ENCODE measurements at regions not wholly inside any gene's neighbourhood (a gene's known extent, or its start where the extent isn't known, plus 50 kb on each side); places are given as distances from the start of the nearest gene placed in this dataset.

GRCh38 chr18:27239669-27240068, 54.6 kb upstream of the CHST9 start:
- 79% methylated on average over 4 of the region's 4 CpGs for WGBS, 2 donors
- Histone ChIP-seq H3K9me3 (ENCODE audit: control insufficient read depth in 4 of 4, insufficient read depth in 3 of 4, low read length in 3 of 4) (no peaks in the 10 kb centered on the region), H3K4me1 (ENCODE audit: control insufficient read depth in 5 of 5, insufficient read depth in 5 of 5, low read length in 5 of 5) (no peaks in the 10 kb centered on the region), H3K27me3 (ENCODE audit: control insufficient read depth in 3 of 3, insufficient read depth in 3 of 3, low read length in 2 of 3) (no peaks in the 10 kb centered on the region), H3K4me3 (no peak overlapping the region), H3K36me3 (ENCODE audit: control insufficient read depth in 4 of 4, insufficient read depth in 4 of 4, low read length in 4 of 4) (no peaks in the 10 kb centered on the region), H3K9ac (ENCODE audit: insufficient read depth in 1 of 2, low read length in 2 of 2) (no peak overlapping the region), H3K27ac (ENCODE audit: low read depth in 1 of 2, low read length in 1 of 2) (no peak overlapping the region)
- TF ChIP-seq CTCF (IDR thresholded peaks at IDR 0.05; ENCODE audit: control extremely low read depth, extremely low read depth) = no peak
- ATAC-seq (ENCODE audit: insufficient read depth, low FRiP score) (no peak), DNase-seq (no peak)

DNA sequence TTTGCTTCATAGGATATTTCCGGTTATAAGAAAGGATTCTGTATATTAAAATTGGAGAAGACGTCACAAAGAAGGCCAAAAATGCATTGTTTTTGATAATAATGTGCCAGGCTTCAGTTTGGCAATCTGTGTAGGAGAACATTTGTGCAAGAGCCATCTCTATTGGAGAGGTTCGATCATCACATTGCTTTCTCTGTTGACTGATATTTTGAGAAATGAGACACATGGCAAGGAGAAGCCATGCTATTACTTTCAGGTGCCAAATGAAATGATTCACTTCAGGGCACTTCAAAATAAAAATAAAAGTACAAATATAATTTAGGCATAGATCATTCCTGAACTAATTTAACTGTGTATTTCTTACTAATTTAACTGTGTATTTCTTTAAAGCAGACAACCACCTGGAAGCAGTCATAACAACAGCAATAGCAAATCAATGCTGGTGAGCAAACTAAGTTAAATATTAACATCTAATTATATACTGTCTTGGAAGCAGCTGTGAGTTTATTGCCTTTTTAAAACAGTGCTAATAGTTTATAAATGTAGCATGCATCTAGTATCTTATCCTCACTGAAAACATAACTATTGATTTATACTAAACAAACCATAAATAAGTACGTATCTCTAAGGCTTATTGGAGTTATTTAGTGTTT, 50.2 kb upstream of the CHST9 start:
- H3K27ac ChIP-seq (ENCODE audit: low read depth in 1 of 2, low read length in 1 of 2) = no peak overlapping the region
- 68 to 84% methylated on average over 4 of the region's 4 CpGs for WGBS, 2 donors

More for the DNA sequence above, 50.2 kb upstream of the CHST9 start:
- no peak for TF ChIP-seq CTCF (IDR thresholded peaks at IDR 0.05; ENCODE audit: control extremely low read depth, extremely low read depth)
- H3K4me3 ChIP-seq = no peak overlapping the region
- no peaks in the 10 kb centered on the region for H3K36me3 ChIP-seq (ENCODE audit: control insufficient read depth in 4 of 4, insufficient read depth in 4 of 4, low read length in 4 of 4)
- ATAC-seq (ENCODE audit: insufficient read depth, low FRiP score) (no peak), DNase-seq (no peak)
- H3K9me3 ChIP-seq (ENCODE audit: control insufficient read depth in 4 of 4, insufficient read depth in 3 of 4, low read length in 3 of 4) = no peaks in the 10 kb centered on the region
- H3K27me3 ChIP-seq (ENCODE audit: control insufficient read depth in 3 of 3, insufficient read depth in 3 of 3, low read length in 2 of 3) = no peaks in the 10 kb centered on the region
- no peak overlapping the region for H3K9ac ChIP-seq (ENCODE audit: insufficient read depth in 1 of 2, low read length in 2 of 2)
- H3K4me1 ChIP-seq (ENCODE audit: control insufficient read depth in 5 of 5, insufficient read depth in 5 of 5, low read length in 5 of 5) = no peaks in the 10 kb centered on the region

All from lung (tissue), 11 donors.